IPS-NIHi7 (cell line): ENCODE measurements at regions not wholly inside any gene's neighbourhood (a gene's known extent, or its start where the extent isn't known, plus 50 kb on each side); places are given as distances from the start of the nearest gene placed in this dataset.
"Not testable (repeated sequence)": the region's sequence is repeated elsewhere in the genome, so short reads cannot be mapped to it uniquely, and the experiment has no call there.

Experiments used
- DNase-seq: peaks from one replicate; pipeline ENCODE4 v3.0.0; 2012; ENCODE audit warnings: mixed read lengths; ENCODE audit errors: extremely low spot score

GRCh38 chr13:69274231-69274630 lies 833.4 kb upstream of the ATXN8OS start:
- DNase-seq, result no peak

- DNase-seq, result no peak
Measured at GRCh38 chr13:69264362-69265334, 843.0 kb upstream of the ATXN8OS start.

- DNase-seq, result no peak
Measured at GRCh38 chr13:69243366-69243765, 864.3 kb upstream of the ATXN8OS start.

GRCh38 chr13:69234171-69234570 lies 873.5 kb upstream of the ATXN8OS start:
- no peak for DNase-seq

GRCh38 chr13:69226427-69226826 lies 881.2 kb upstream of the ATXN8OS start:
- no peak for DNase-seq

- not testable (repeated sequence) for DNase-seq
Measured at GRCh38 chr13:69221633-69222498, 885.8 kb upstream of the ATXN8OS start.

GRCh38 chr13:69213396-69213795 lies 894.2 kb upstream of the ATXN8OS start:
- no peak for DNase-seq

- no peak for DNase-seq
Measured at GRCh38 chr13:69204620-69205019, 903.0 kb upstream of the ATXN8OS start.

- peak; percentile 12 for DNase-seq
Measured at GRCh38 chr13:69202996-69203395, 904.6 kb upstream of the ATXN8OS start.

GRCh38 chr13:69199664-69200063 lies 908.0 kb upstream of the ATXN8OS start:
- DNase-seq, result peak; percentile 10

GRCh38 chr13:69198706-69199105 lies 908.9 kb upstream of the ATXN8OS start:
- no peak for DNase-seq

- no peak for DNase-seq
Measured at GRCh38 chr13:69194130-69194529, 913.5 kb upstream of the ATXN8OS start.

- no peak for DNase-seq
Measured at GRCh38 chr13:69180034-69180433, 927.6 kb upstream of the ATXN8OS start.

- no peak for DNase-seq
Measured at GRCh38 chr13:69178000-69178399, 929.6 kb upstream of the ATXN8OS start.

GRCh38 chr13:69168436-69168835 lies 939.2 kb upstream of the ATXN8OS start:
- DNase-seq, result no peak

GRCh38 chr13:69155136-69155535 lies 952.5 kb upstream of the ATXN8OS start:
- DNase-seq, result no peak

- no peak for DNase-seq
Measured at GRCh38 chr13:69142101-69142500, 965.5 kb upstream of the ATXN8OS start.

- no peak for DNase-seq
Measured at GRCh38 chr13:69124996-69125395, 982.6 kb upstream of the ATXN8OS start.

- no peak for DNase-seq
Measured at GRCh38 chr13:69109891-69110525, 997.6 kb upstream of the ATXN8OS start.

GRCh38 chr13:69108486-69108885 lies 999.1 kb upstream of the ATXN8OS start:
- DNase-seq, result no peak

GRCh38 chr13:69107436-69107835 lies 1000.2 kb upstream of the ATXN8OS start:
- DNase-seq, result no peak

GRCh38 chr13:69101841-69102240 lies 1005.8 kb upstream of the ATXN8OS start:
- DNase-seq, result no peak
